Activated naive CD8-positive, alpha-beta T cell treated with anti-CD3 and anti-CD28 coated beads, Interleukin-2, amount 50 U/mL, for 24 hours (primary cell): ENCODE measurements at regions not wholly inside any gene's neighbourhood (a gene's known extent, or its start where the extent isn't known, plus 50 kb on each side); places are given as distances from the start of the nearest gene placed in this dataset.
A peak's percentile ranks its signal among the peaks of the same experiment; 100 is the strongest.

Experiments
- ATAC-seq: fragments of 150-1000 bp; cut with Tn5 transposase; one replicate; pipeline ENCODE4 v1.10.0; 2021
- DNase-seq: peaks from one replicate; pipeline ENCODE4 v3.0.0; 2021
- H3K27ac Mint-ChIP-seq: one replicate; pipeline ENCODE4 v1.8.0; 2021; ENCODE audit warnings: mild to moderate bottlenecking, mixed read lengths
- H3K27me3 Mint-ChIP-seq: one replicate; pipeline ENCODE4 v1.8.0; 2021; ENCODE audit warnings: mixed read lengths
- H3K36me3 Mint-ChIP-seq: one replicate; pipeline ENCODE4 v1.8.0; 2021; ENCODE audit warnings: low read depth, mixed read lengths
- H3K4me1 Mint-ChIP-seq: one replicate; pipeline ENCODE4 v1.8.0; 2021; ENCODE audit warnings: mixed read lengths
- H3K4me3 Mint-ChIP-seq: one replicate; pipeline ENCODE4 v1.8.0; 2021; ENCODE audit warnings: mild to moderate bottlenecking, moderate library complexity, mixed read lengths
- H3K9me3 Mint-ChIP-seq: one replicate; pipeline ENCODE4 v1.8.0; 2021; ENCODE audit warnings: mixed read lengths

DNA sequence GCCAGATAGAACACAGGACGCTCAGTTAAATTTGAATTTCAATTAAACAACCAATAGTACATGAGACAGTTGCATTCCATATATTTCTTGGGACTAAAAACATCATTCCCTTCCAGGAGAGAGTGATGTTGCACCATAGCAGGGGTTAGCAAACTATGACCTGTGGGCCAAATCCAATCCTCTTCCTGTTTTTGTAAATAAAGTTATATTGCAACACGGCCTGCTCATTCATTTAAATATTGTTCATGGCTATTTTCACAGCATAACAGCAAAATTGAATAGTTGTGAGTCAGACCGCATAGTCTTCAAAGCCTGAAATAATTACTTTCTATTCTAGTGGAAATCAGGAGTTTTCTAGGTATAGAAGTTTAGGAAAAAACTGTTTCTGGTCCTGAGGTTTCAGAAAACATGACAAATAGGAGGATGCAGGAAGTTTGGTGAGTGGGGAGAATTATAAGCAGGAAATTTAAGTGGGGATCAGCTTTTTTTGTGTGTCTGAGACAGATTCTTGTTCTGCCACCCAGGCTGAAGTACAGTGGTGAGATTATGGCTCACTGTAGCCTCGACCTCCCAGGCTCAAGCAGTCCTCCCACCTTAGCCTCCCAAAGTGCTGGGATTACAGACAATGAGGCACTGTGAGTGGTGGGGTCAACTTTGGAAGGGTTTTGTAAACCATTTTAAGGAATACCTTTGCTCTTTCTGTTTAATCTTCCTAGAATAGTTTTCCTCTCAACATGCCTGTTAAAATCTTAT is 131.5 kb downstream of the SOCS6 start:
- Mint-ChIP-seq H3K9me3 (no peaks in the 10 kb centered on the region), H3K27ac (no peak overlapping the region), H3K4me3 (no peak overlapping the region), H3K36me3 (no peaks in the 10 kb centered on the region), H3K4me1 (peaks cover 14% of the 10 kb centered on the region), H3K27me3 (peaks cover 9% of the 10 kb centered on the region)
- DNase-seq (no peak), ATAC-seq (no peak)

DNA sequence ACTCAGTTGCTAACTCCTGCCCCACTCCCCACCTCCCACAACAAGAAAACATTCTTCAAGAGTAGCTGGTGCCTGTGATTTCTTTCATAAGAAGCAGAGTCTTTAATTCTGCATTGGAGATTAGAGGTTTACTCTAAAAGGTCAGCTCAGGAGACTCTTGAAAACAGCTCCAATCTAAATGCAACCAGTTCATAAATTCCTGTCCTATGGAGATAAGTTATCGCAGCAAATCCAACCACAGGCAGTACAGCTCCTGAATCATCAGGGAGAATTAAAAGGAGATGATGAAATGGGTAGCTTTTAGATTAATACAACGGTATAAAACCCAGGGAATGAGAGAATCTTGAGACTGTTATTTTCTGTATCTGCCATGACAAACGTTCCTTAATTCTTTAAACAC is 130.7 kb downstream of the SOCS6 start:
- Mint-ChIP-seq H3K27me3 (peaks cover 11% of the 10 kb centered on the region), H3K4me3 (no peak overlapping the region), H3K9me3 (no peaks in the 10 kb centered on the region), H3K4me1 (peaks cover 14% of the 10 kb centered on the region), H3K27ac (no peak overlapping the region), H3K36me3 (no peaks in the 10 kb centered on the region)
- ATAC-seq = no peak
- no peak for DNase-seq

DNA sequence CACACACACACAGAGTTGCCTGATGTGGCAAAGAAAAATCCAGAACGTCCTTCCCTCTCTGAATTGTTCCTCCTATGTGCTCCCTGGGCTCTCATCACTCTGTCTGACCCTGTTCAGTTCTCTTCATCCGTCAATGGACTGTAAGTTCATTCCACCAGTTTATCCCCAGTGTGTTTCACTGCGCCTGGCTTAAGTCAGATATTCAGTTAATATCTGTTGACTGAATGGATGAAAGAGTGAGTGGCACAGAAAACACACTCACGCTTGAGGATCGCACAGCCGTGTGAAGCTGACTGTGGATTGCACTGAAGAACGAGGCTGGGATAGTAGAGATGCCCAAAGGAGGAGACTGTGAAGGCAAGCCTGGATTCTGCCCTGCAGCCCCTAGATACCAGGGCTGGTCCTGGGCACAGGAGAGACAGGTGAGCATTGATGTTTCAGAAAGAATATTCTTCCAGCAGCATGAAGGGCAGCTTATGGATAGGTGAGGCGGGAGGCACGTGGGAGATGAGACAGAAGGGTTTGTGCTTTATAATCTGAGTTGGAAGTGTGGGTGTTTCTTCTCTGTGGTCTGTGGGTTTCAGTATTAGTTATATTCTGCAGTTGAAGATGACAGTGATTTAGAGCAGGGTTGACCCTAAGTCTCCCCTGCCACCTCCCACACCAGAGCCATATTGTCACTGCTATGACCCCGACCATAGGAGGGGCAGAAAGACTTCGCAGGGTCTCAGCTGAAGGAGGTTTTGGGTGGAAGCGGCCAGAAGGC is 129.9 kb downstream of the SOCS6 start:
- ATAC-seq = peak; percentile 66
- H3K27ac Mint-ChIP-seq = no peak overlapping the region
- peaks cover 14% of the 10 kb centered on the region for H3K4me1 Mint-ChIP-seq
- H3K9me3 Mint-ChIP-seq = no peaks in the 10 kb centered on the region
- no peak for DNase-seq
- no peak overlapping the region for H3K4me3 Mint-ChIP-seq
- peaks cover 12% of the 10 kb centered on the region for H3K27me3 Mint-ChIP-seq
- H3K36me3 Mint-ChIP-seq = no peaks in the 10 kb centered on the region

DNA sequence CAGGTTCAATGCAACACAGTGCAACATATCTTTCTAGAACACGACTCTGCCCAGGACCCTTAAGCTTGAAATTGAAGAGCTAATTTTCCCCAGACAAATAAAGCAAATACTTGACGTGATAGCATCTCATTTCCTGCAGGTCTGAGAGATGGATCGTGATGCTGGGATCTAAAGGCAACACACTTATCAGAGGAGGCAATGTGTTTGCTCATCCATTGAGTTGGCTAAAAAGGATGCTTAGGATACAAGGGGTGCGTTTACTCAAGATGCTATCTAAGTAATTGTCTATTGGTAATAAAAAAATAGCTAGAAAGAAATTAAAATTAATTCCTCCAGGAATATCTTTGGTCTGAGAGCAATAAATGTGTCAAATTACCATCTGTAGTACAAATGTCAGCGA is 129.0 kb downstream of the SOCS6 start:
- Mint-ChIP-seq H3K4me3 (no peak overlapping the region), H3K36me3 (no peaks in the 10 kb centered on the region), H3K9me3 (no peaks in the 10 kb centered on the region), H3K27ac (no peak overlapping the region), H3K4me1 (peaks cover 13% of the 10 kb centered on the region), H3K27me3 (peaks cover 14% of the 10 kb centered on the region)
- no peak for DNase-seq
- no peak for ATAC-seq

- no peaks in the 10 kb centered on the region for H3K36me3 Mint-ChIP-seq
- H3K4me3 Mint-ChIP-seq = no peak overlapping the region
- no peak for DNase-seq
- H3K27me3 Mint-ChIP-seq = peaks cover 15% of the 10 kb centered on the region
- no peaks in the 10 kb centered on the region for H3K9me3 Mint-ChIP-seq
- H3K4me1 Mint-ChIP-seq = peaks cover 4% of the 10 kb centered on the region
- ATAC-seq = no peak
- no peak overlapping the region for H3K27ac Mint-ChIP-seq
Measured at GRCh38 chr18:70416496-70416895, 127.7 kb downstream of the SOCS6 start.

DNA sequence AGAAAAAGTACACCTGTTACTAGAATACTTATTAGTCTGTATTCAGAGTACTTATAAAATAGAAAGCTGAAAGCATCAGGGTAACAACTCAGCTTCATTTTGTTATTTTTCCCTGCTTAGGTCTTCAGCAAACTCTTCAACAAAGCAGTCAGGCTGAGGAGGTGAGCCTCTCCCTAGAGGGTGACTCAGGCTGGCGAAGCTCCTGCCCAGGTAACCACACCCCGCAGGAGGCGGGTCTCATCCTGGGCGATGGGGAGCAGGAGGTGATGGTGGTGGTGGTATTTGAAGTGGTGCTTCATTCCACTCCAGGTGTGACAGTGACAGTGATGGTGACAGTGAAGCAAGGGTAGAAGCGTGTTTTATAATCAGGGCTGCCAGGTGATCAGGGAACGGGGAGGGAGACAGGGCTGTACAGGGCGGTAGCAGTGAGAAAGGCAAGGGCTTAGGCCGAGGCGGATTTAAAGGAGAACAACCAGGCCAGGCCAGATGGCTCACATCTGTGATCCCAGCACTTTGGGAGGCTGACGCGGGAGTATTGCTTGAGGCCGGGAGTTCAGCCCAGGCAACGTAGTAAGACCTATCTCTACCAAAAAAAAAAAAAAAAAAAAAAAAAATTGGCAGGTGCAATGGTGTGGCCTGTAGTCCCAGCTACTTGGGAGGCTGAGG is 127.1 kb downstream of the SOCS6 start:
- Mint-ChIP-seq H3K4me3 (no peak overlapping the region), H3K9me3 (no peaks in the 10 kb centered on the region), H3K27me3 (peaks cover 15% of the 10 kb centered on the region), H3K36me3 (no peaks in the 10 kb centered on the region), H3K27ac (no peak overlapping the region), H3K4me1 (peaks cover 4% of the 10 kb centered on the region)
- DNase-seq (no peak), ATAC-seq (no peak)

- Mint-ChIP-seq H3K27me3 (peaks cover 10% of the 10 kb centered on the region), H3K4me1 (peaks cover 4% of the 10 kb centered on the region), H3K36me3 (no peaks in the 10 kb centered on the region), H3K4me3 (no peak overlapping the region), H3K9me3 (no peaks in the 10 kb centered on the region), H3K27ac (no peak overlapping the region)
- ATAC-seq (no peak), DNase-seq (no peak)
Measured at GRCh38 chr18:70414315-70414900, 125.6 kb downstream of the SOCS6 start.

DNA sequence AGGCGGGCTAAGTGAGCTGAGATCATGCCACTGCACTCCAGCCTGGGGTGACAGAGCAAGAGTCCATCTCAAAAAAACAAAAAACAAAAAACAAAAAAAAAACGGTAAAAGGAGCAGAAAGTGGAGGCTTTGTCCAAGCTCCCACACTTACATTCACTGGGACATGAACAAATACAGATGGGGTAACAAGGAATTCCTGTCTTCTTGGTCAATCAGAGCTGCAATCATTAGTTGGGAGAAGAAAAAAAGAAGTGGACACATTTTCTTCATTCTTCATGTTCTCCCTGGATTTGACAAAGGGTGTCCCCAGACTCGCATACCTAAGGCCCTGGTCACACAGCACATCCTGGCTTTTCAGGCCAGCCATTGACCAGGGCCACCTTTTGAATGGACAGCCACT is 124.6 kb downstream of the SOCS6 start:
- no peak for ATAC-seq
- Mint-ChIP-seq H3K4me1 (peaks cover under 1% of the 10 kb centered on the region), H3K27me3 (peaks cover 10% of the 10 kb centered on the region), H3K27ac (no peak overlapping the region), H3K9me3 (no peaks in the 10 kb centered on the region), H3K4me3 (no peak overlapping the region), H3K36me3 (no peaks in the 10 kb centered on the region)
- DNase-seq = no peak

- Mint-ChIP-seq H3K36me3 (no peaks in the 10 kb centered on the region), H3K9me3 (no peaks in the 10 kb centered on the region), H3K27me3 (peaks cover 6% of the 10 kb centered on the region), H3K4me1 (no peaks in the 10 kb centered on the region), H3K27ac (no peak overlapping the region), H3K4me3 (no peak overlapping the region)
- no peak for ATAC-seq
- no peak for DNase-seq
Measured at GRCh38 chr18:70411876-70412435, 123.1 kb downstream of the SOCS6 start.

- ATAC-seq (no peak), DNase-seq (no peak)
- no peaks in the 10 kb centered on the region for H3K4me1 Mint-ChIP-seq
- H3K4me3 Mint-ChIP-seq = no peak overlapping the region
- no peaks in the 10 kb centered on the region for H3K9me3 Mint-ChIP-seq
- no peak overlapping the region for H3K27ac Mint-ChIP-seq
- no peaks in the 10 kb centered on the region for H3K36me3 Mint-ChIP-seq
- peaks cover 6% of the 10 kb centered on the region for H3K27me3 Mint-ChIP-seq
Measured at GRCh38 chr18:70411307-70411706, 122.5 kb downstream of the SOCS6 start.

DNA sequence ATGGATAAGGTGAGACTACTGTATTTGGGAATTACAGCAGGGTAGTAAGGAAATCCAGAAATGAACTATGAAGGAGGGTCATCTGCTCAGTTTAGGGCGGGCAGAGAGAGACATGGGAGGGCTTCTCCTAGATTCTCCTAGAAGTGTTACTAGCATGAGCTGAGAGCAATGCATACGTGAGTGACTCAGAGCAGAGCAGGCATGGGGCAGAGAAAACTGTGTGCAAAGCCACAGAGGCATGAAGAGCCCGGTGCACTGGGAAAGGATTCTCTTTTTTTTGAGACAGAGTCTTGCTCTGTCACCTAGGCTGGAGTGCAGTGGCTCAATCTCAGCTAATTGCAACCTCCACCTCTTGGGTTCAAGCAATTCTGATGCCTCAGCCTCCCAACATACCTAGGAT is 116.2 kb downstream of the SOCS6 start:
- H3K4me3 Mint-ChIP-seq = no peak overlapping the region
- no peak overlapping the region for H3K27ac Mint-ChIP-seq
- H3K36me3 Mint-ChIP-seq = no peaks in the 10 kb centered on the region
- peaks cover 2% of the 10 kb centered on the region for H3K27me3 Mint-ChIP-seq
- DNase-seq (no peak), ATAC-seq (no peak)
- no peaks in the 10 kb centered on the region for H3K9me3 Mint-ChIP-seq
- H3K4me1 Mint-ChIP-seq = no peaks in the 10 kb centered on the region

DNA sequence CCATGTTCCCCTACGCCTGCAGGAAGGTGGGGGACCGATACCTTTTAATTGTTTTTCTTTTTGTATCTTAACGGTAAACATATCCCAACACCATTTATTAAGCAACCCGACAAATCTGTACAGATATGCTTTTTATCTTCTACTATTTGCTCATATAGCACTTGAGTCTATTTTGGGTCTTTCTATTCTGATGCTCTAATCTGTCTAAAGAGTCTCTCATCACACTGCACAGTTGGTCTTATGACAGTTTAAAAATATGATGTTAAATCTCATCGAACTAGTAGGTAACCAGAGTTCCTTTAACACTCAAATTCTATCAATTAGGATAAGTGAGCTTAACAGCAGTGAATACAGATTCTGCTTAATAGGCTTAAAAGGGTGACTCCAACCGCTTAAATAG is 111.6 kb downstream of the SOCS6 start:
- no peaks in the 10 kb centered on the region for H3K4me1 Mint-ChIP-seq
- ATAC-seq = no peak
- no peak overlapping the region for H3K4me3 Mint-ChIP-seq
- peaks cover 1% of the 10 kb centered on the region for H3K27me3 Mint-ChIP-seq
- H3K9me3 Mint-ChIP-seq = no peaks in the 10 kb centered on the region
- no peak overlapping the region for H3K27ac Mint-ChIP-seq
- DNase-seq = no peak
- no peaks in the 10 kb centered on the region for H3K36me3 Mint-ChIP-seq

GRCh38 chr18:70398076-70398475 is 109.2 kb downstream of the SOCS6 start:
- Mint-ChIP-seq H3K27ac (no peak overlapping the region), H3K27me3 (no peaks in the 10 kb centered on the region), H3K9me3 (no peaks in the 10 kb centered on the region), H3K36me3 (no peaks in the 10 kb centered on the region), H3K4me3 (no peak overlapping the region), H3K4me1 (no peaks in the 10 kb centered on the region)
- no peak for ATAC-seq
- DNase-seq = no peak

GRCh38 chr18:70397259-70397925 is 108.5 kb downstream of the SOCS6 start:
- no peak overlapping the region for H3K4me3 Mint-ChIP-seq
- no peaks in the 10 kb centered on the region for H3K36me3 Mint-ChIP-seq
- no peaks in the 10 kb centered on the region for H3K27me3 Mint-ChIP-seq
- no peaks in the 10 kb centered on the region for H3K9me3 Mint-ChIP-seq
- no peaks in the 10 kb centered on the region for H3K4me1 Mint-ChIP-seq
- ATAC-seq (no peak), DNase-seq (no peak)
- no peak overlapping the region for H3K27ac Mint-ChIP-seq
